Anterior cingulate cortex (tissue), 58 donors: ENCODE measurements at regions not wholly inside any gene's neighbourhood (a gene's known extent, or its start where the extent isn't known, plus 50 kb on each side); places are given as distances from the start of the nearest gene placed in this dataset.

Source experiments
- DNase-seq, 58 donors: peaks; one replicate each; lab custom pipeline; 2025; lab: John Stamatoyannopoulos, UW

DNA sequence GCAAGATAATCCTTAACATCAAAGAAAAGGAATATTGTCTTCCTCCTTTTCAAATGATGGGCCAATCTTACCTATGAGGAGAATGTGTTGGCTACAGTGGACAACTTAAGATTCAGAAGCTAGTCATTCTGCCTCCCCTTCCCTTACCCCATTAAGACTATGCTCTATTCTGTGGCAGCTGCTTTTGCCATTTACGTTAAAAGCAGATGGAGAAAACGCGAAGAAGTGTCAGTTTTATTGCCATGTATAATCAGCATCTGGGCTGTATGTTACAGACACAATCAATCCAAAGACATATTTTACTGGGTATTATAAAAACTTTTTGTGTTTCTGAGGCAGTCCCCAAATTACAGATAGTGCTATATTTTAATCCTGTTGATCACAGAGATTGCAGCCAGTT, 196.1 kb upstream of the PACRGL start:
- DNase-seq, result no peak

DNA sequence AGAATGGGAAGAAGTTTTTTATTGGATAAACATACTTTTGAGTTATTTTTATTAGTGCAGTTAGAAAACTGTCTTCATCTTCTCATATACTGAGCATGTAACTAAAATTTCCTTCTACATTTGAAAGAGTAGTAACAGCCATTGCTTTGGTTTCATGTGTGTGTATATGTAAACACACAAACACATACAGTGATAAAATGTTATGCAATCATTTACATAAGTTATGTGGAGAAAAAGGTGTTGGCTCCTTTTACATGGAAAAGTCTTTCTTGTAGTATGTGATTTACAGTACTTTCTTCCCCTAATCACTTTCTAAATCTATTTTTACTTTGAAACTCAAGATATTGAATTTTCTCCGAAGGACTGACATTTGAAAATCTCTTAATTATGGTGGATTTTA, 194.3 kb upstream of the PACRGL start:
- no peak for DNase-seq

DNA sequence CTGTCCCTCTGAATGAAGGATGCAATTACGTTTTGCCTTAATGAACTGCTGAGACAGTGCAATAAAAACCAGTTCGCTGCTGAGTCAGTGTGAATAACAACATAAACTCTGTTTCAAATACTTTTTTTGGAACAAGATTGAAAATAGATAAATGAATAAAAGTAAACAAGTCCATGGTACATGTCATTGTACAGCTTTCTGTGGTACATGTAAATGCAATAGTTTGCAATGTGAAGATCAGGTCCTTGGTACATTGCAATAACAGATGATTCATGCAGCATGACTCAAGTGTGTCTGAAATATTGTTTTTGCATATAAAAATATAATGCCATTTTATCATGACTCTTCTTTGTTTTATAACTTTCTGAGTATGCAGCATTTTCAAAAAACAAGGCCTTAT, 193.4 kb upstream of the PACRGL start:
- no peak for DNase-seq

DNA sequence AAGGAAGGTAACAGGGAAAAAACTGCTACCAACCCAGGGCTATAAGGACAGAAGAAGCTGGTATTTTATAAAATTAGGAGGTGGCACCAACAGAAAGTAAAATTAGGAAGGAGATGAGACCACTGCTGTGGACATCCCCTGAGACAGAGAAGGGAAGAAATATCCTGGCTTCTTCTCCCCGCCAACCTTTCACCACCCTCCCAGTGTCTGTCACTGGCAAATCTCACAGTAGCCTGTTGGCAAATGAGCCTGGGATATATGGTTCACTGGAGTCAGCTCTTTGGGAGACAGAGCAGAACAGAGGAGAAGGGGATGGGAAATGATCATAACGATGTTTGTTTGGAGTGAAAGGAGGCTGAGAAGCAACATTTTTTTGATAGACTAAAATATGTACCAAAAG, 190.9 kb upstream of the PACRGL start:
- no peak for DNase-seq

DNA sequence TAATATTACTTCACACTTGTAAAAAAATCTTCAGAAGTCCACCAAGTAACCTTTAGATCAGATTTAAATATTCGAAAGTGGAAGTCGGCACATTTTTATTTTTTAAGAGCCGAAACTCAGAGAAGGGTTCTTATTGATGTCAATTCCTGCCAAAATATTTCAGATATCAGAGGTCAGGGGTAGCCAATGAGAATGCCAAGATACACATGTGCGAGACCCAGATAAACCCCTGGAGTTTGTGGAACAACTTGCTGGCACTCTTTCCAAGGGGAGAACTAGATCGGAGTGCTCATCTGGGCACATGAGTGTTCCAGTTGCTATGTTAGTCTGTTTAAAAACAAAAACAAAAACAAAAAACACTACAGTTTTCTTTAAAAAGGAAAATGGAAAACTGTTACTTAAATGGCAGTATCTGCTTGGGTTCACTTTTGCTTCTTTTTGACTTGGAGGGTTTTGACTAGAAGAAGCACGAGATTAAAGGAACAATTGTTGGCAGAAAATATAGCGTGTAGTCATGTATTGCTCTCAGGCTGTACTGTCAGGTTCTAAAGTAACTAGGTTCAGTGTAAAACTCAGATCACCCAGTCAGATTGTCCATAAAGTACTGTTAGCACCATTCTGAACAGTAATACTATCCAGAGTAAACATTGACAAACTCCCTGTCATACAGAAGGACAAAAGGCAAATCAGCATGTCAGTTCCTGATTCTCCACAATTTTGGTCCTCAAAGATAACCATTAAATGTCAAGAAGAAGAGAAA, 188.0 kb upstream of the PACRGL start:
- DNase-seq, result no peak

DNA sequence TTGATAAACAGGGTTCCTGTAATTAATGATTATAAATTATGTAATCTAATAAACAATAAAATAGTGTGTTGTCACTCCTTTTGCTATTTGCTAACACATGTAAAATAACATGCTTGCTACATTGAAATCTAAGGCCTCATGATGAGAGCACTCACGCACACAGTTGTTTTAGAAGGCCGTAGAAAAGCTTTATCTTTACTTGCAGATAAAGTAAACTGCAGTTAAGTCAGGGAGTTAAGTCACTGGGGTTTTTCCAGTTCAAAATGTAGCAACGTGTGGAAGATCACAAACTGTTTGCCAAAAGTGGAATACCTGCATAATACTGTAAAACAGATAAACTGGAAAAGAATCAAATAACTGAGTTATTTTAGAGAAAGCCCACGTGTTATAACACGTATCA, 187.3 kb upstream of the PACRGL start:
- no peak for DNase-seq

DNA sequence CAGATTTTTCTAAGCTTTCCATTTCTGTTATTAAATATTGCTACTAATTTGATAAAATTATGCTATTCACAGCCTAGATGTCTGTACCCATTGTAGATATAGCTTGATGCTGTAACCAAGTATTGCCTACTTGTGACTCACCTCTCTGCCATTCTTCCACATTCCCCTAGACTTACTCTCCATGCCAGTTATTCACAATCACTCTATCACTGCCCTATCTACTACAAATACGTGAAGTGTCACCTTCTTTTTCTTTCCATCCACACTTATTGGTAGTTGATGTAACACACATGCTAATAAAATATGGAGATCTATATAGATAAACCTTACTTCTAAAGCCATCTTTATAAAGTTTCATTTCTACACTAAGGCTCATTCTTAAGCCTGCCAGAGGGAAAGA, 179.4 kb upstream of the PACRGL start:
- DNase-seq, result no peak

DNA sequence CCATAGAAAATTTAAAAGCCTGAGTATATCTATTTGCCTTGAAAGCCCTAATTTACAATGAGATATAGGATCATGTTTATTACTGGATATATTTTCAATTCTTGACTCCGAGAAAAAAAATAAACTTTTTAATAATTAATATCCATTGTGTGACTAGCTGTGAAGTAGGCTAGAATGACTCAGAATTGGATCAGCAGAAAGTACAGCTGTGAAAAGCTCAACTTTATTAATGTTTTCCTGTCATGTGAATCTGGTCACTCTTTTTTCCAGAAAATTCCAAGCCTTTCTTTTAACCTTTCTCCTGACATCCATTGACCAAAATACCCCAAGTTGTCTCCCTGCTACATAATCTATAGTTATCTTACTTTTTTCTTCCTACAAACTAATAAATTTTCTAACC, 171.8 kb upstream of the PACRGL start:
- DNase-seq, result no peak

DNA sequence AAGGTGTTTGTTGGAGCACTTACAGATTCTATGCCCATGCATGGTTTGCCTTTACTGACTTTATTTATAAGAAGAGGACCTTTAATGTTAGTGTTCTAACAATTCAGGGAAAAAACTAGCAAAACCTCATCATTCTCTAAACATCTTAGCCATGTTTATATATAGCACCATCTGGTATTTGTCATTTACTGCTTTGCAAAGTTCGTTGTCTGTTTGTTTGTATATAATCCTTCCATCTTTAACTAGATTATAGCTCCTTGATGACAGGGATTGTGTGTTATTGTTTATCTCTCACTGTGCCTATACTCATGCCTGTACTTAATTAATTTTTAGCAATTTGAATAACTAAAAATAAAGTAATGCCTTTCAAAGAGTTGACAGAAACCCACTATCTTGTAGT, 170.6 kb upstream of the PACRGL start:
- DNase-seq, result no peak

DNA sequence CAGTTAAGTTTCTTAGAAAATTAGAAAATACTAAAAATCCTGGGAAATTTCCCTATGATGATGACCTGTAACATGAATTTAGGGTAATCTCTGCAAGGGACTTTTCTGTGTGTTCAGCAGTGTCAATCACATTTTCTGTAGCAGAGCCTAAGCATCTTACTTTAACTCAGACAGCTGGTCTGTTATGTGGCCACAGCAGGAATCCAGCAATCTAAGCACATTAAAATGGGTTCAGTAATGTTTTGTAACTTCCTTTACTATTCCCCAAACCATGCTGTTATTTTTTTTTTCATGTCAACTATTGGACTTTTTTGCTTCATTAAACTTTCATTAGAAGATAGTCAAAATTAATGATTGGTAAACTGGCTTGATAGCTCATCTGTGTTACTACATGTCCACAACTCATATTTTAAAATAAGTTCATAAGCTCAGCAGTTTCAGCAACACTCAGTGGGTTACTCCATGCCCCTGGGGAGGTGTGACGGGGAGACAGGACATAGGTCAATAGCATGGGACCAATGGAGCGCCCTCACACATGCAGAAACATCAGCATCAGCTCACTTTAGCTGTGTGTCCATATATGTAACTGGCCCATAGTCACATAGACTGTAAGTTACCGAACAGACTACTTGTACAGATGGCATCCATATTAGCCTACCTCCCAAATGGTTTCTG, 168.0 kb upstream of the PACRGL start:
- DNase-seq, result no peak

DNA sequence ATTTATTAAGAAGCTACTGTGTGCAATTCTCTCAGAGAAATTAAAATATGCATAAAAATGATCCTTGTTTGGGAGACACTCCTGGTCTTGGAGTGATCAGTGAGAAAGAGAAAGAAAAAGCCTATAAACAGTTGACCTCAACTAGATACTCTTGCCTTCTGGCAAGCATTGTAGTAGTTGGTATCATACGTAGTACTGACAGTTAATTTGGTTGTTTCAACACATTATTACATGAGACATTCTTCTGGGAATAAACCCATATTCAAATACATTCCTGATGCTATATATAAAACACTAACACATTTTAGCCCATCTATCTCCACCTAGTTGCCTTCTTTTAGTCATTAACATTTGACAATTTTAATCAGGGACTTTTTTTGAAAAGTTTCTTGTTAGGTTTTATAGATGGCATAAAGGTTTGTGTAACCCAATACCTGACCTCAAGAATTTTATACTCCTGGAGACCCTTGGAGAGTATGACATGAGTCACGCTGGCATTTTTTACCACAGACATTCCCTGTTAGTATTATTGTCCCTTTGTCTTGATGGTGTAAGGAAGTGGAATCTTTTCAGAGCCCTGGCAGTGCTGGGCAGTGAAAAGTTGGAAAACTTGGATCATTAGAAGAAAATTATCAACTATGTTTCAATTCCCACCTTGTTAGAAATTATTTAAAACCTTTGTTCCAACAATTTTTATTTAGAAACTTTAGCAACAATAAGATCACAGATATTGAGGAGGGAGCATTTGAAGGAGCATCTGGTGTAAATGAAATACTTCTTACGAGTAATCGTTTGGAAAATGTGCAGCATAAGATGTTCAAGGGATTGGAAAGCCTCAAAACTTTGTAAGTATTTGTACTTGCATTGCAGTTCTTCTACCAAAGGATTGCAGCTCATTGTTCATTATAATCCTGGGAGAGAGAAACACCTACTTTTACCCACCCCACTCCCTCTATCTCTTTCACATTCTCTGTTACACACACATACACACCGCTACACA, 167.1 kb upstream of the PACRGL start:
- no peak for DNase-seq

DNA sequence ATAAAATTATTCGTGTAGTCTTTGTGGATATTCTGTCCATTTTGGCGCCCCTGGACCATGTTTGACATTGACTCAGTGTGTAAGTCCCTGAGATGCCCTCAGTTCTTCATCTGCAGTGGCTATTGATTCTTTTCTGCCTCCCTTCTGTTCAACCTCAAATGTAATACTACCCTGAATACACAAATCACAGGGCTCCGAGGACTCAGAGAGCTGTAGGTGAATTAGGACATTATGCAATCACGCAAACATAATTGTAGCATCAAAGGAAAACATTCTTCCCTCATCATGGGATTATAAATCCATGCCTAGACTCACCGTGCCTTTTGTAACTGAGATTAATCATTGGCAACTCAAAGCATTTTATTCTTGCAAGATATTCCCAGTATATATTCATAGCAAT, 161.4 kb upstream of the PACRGL start:
- no peak for DNase-seq

DNA sequence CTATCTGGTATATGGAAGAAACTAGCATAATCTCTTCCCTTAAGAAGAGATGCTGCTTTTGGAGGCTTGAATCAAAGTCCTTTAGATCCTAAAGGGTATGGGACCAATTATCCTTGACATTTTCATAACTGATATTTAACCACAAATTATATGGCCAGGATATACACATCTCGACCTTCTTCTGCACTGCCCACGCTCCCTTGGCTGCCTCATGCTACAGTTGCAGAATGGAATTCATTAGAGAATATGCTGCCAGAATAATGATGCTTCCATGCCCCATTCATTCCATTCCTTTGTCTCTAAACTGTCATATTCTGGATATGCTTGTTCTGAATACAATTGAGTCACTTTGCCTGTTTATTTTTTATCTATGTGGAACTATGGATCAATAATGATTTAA, 157.1 kb upstream of the PACRGL start:
- no peak for DNase-seq

DNA sequence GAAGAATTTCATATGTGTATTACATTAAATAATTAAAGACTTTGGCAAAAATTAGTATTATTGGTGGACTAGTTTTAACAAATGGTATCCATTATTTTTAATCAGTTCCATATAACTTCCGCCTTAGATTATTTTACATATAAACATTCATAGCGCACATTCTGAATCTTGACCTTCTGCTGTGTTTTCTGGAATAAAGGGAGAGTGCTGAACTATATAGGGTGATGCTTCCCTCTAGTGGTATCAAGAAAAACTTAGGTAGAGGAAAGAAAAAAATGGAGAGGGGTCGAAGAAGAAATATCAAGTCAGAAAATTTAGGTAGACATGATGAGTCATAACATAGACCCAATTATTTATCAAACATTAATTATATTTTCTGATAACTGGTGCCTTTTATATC, 155.6 kb upstream of the PACRGL start:
- DNase-seq, result peak in 1 of 58 donors; percentile 31

DNA sequence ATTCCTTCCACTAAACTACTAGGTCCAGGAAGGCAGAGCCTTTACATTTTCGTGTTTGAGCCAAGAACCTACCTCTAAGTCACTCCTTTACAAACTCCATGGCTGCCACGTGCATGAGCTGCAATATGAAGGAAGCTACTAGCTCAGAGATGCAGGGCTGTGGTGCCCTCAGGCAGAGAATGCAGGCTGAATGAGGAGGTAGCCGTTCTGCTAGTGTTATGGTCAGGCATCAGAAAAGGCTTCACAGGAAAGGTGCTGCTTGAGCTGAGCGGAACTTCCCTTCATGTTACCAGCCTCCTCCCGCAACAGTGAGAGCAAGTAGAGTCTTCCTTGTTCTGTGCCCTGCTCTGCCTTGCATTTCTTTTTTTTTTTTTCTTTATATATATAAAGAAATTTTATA, 148.3 kb upstream of the PACRGL start:
- DNase-seq, result no peak

DNA sequence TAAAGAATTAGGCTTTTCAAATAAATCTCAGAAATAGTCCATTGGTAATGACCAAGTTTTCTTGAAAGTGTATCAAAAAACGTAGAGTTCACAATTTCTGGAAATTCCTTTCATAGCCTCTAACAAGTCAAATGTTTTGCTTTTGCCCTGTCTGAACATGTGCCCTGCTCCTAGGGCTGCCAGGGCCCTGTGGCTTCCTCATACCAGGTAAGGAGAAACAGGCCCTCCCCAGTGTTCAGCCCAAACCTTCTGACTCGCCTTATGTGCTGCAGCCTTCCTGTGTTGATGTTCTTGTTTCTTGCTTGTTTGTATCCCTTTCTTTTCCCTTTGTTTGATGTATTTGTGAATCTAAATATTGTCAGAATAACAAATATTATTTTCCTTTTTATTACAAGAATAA, 146.1 kb upstream of the PACRGL start:
- no peak for DNase-seq

DNA sequence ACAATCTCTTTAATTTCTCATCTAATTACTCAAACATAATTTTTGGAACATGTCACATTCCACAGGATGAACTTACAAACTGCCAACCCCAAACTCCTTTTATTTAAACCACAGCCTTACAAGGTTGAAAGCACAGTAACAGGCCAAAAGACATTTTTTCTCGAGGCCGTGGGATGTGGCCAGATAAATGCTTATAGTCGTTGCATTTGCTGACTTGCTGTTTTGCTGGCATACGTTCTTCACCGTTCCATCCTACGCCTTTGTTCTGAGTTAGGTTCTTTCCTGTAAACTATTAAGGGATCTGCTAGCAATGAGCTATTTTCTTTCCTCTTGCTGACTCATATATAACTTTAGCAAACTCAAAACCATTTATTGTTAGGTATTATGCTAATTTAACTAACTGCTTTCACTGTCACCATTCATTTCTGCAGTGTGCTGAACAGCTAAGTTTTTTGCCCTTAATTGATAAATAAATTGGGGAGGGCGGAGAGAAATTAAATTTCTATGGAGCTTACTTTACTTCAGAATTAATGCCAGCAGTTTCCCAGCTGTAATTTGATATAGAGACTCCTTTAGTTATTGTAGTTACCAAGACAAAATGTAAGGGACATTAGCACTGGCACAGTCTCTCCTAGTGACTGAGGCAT, 135.1 kb upstream of the PACRGL start:
- no peak for DNase-seq

DNA sequence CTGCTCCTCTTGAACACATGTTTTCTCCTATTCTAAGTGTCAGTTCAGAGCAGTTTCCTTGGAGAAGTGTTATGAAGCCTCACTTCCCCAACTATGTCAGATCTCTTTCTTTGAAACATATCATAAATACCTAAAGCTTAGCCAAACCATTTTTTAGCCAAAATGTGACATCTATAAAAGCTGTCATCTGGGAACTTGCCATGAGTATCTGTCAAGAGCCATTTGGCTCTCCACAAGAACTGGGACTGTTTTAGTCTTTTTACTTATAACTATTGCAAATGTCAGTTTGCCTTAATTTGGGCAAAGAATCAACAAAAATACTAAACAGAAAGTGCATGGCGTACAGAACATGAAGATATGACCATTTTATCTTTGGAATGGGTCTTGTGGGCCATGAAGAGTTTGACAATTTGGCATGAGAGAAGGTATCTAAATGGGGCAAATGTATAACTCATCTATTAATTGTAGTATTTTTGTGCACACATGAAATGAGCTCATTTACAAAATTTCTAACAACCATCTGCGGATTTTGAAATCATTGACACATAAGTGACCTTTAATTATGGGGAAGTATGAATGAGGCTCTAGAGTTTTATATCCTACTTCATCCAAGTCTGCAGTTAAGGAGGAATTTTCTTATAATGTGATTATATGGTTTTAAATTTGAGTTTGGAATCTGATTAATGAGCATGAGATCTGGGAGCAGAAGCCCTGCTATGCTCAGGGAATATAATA, 129.1 kb upstream of the PACRGL start:
- no peak for DNase-seq

DNA sequence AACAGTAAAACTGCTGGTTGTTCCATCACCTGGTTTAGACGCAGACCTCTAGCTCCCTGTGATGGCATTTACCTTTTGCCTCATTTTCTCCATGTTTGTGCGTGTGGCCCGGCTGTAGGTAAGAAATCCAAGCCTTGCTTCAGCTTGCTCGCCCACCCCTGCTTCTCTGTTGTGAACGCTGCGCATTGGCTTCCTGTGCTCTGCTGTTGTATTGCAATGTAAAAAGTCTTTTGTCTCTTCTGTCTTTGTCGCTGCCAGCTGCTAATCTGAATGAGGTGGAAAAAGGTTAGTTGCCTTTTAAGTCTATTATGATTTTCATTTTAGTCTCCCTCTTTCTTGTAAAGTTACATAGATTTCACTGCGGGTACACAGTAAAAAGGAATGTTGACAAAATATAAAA, 127.3 kb upstream of the PACRGL start:
- no peak for DNase-seq

DNA sequence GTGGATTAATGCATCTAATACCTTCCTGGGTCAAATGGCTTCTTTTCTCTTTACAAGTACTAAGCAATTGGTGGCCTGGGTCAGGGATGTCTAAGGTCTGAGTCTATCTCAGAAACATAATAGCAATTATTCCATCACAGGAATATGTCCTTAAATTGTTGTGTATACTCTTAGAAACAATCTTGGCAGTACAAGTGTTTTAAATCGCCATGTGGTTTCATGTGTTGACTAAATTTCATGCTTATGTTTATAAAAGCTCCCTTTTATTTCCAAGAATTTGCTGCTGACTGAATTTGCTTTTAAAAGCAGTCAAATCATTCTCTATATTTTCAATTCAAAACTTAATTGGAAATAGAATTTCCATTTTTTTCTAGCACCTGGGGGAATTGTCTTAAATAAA, 125.3 kb upstream of the PACRGL start:
- no peak for DNase-seq
